HS-5 (cell line): ENCODE measurements at regions not wholly inside any gene's neighbourhood (a gene's known extent, or its start where the extent isn't known, plus 50 kb on each side); places are given as distances from the start of the nearest gene placed in this dataset.
A peak's percentile ranks its signal among the peaks of the same experiment; 100 is the strongest.

ENCODE experiments used
- DNase-seq: peaks from one replicate; pipeline ENCODE4 v3.0.0-alpha.2; 2012; ENCODE audit warnings: low read depth

GRCh38 chr9:89884356-89885083 is 279.7 kb downstream of the GADD45G start:
- no peak for DNase-seq

DNA sequence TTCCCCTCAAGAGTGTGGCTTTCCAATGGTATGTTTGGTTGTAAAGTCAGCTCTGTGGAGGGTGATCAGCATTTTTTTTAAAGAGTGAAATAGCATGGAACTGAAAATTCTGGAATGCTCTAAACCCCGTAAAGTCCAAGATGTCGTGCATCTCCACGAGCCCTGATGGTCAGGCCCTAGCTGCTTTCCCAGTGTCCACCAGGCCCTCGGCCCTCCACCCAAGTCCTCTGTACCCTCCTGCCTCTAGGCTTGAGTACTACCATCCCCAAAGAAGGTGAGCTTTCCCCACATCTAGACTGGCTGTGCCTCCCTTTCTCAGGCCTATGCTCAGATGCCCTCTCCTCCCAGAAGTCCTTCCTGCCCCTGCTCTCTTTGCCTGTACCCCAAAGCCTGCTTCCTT is 280.3 kb downstream of the GADD45G start:
- no peak for DNase-seq

DNA sequence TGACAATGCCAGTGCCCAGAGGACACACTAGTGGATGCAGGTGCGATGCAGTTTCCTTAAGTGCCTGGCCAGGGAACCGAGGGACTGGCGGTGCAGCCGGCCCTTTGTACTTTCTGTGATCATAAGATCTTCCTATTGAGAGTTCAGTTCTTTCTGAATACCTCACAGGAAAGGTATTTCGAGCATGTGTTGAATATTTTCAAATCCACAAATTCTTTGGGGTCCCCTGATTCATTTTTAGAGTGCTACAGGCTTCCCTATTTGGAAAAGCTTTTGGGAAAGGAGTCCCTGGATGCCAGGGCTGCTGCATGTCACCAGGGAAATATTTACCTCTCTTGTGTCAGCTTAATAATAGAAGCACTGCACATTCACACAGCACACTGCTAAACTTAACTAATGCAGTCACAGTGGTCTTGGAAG is 281.5 kb downstream of the GADD45G start:
- peak; percentile 13 for DNase-seq

DNA sequence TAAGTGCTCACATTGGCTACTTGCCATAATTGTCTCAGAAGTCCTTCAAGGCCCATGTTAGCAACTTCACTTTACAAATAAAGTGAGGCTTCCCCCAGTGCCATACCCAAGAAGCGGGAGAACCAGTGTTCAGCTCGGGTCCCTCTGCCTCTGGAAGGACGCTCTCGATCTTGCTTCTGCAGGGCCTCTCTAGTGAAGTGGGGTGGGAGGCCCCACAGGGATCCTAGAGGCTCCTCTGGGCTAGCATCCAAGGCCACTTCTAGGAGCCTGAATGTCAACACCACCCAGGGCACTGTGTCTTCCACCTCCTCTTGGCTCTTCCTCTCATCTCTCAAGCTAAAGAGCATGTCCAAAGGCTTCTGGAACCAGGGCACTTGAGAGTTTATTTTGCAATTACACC is 282.5 kb downstream of the GADD45G start:
- DNase-seq: no peak

- no peak for DNase-seq
Measured at GRCh38 chr9:89888233-89888632, 283.4 kb downstream of the GADD45G start.

- no peak for DNase-seq
Measured at GRCh38 chr9:89888677-89889076, 283.9 kb downstream of the GADD45G start.

- no peak for DNase-seq
Measured at GRCh38 chr9:89889865-89890264, 285.1 kb downstream of the GADD45G start.

DNA sequence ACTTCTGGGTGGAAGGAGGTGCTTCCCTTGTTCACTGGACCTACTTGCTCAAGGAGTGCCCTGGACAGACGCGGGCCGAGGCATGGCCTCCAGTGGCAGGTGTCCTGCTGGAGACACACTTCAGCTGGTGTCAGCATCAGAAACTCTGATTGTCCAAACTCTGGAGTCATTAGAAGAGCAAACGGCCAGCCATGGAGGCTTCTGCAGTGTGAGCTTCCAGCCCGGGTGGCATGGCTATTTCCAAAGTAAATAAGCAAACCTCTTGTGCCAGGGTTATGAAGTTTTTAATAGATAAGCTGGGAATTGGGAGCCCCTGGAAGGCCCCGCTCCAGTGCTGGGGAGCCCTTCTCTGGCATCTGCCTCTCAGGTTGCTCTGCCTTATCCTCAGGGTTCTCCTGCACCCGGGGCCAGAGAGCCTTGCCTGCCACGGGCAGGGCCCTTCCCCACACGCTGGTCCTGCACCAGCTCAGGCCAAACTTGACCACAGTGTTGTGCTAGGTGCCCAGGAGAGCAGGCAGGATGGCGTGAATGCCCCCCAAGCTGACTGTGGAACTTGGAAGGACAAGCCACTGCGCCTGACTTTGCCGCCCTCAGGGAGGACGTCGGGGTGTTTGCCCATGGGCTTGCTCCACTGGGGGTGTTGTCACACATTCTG is 285.6 kb downstream of the GADD45G start:
- no peak for DNase-seq

DNA sequence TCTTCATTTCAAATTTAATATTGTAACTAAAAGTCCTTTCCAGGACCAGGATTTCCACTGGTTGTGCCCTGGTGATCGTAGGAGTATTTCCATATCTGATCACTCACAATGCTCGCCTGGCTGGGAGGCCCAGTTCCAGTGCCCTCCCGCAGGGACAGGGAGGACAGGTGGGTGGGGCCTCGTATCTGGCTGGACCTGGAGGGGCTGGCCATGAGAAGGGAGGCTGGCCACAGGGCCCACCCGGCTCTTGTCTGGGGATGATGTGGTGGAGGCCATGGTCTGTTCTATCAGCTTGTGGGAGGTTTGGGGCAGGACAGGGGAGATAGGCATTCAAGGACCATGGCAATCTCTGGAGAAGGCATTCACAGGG is 286.4 kb downstream of the GADD45G start:
- no peak for DNase-seq

DNA sequence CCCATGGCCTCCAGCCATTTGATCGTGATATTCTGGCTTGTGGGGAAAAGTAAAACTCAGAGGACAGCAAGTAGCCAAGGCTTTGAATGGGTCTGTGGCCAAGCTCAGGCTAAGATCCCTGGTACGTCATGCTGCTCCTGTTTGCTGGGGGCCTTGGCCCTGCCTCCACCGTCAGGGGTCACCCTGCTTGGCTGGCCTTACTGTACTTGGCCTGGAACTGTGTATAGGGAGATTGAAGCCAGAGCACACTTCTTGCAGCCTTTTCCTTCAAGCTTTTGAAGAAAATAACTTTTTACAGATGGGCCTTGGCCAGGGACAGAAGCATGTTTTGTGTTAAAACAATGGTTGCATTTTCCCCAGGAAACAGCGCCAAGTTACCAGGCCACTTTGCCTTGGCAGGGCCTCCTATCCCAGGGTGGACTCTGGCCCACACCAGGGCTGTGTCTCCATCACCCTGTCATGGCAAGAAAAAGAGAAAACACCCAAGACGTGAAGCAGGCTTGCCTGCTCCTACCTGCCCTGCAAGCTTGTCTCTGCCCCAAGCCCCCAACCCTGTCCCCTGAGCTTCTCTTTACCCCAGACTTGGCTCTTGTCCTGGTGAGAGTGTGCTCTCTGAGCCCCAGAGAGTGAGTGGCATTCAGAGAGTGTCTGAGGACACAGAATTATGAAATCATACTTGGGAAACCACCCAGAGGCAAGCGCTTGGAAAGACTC is 286.9 kb downstream of the GADD45G start:
- no peak for DNase-seq

GRCh38 chr9:89892920-89893319 is 288.1 kb downstream of the GADD45G start:
- no peak for DNase-seq

GRCh38 chr9:89893886-89894285 is 289.1 kb downstream of the GADD45G start:
- DNase-seq: no peak

DNA sequence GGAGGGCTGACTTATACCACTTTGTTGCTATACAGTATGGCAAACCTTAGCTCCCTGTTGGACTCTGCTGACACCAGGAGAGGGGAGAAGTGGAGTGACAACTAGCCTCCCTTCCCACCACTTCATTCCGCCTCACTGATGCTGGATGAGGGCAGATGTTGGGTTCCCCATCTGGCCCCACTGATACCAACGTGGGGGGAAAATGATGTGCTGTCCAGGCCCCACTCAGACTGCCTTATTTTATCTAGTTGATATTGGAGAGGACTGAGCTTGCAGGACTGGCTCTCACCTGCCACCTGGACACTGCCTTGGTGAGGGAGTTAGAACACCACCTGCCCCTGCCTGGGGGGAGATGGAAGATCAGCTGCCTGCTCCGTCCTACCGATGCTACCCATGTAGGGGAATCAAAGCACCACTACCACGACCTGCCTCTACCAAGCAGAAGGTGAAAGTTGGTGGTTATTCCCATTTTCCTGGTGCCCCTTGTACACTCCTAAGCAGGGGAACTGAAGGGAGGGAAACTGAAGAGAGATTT is 292.1 kb downstream of the GADD45G start:
- no peak for DNase-seq

DNA sequence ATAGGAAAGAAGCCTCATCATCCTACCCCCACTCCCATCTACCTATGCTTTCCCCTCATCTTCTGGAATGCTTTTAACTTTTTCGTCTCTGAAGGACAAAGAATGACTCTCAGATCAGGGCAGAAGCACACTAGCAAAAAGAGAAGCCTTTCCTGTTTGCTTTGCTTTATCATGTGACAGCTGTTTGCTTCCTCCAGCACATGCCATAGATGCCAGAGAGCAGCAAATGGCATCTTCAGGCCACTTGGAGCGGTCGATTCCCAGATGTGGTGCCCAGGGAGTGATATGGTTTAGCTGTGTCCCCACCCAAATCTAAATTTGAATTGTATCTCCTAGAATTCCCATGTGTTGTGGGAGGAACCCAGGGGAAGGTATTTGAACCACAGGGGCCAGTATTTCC is 294.8 kb downstream of the GADD45G start:
- no peak for DNase-seq

DNA sequence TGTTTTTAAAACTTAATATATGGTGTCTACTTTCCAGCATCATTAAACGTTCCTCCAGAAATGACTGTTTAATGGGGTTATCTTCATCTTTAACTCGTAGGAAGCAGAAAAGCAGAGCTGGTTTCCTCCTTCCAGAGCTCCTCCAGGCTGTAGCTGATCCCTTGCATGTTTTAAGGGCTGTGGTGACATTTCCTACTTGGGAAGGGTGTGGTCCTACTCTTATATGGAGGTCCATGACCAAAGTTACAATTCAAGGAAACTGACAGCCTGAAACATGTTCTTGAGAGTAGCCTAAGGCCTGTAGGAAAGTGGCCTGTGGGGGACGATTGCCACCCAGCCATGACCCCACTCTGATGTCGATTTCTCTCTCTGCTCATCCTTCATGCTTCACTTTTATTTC is 297.1 kb downstream of the GADD45G start:
- DNase-seq: no peak

DNA sequence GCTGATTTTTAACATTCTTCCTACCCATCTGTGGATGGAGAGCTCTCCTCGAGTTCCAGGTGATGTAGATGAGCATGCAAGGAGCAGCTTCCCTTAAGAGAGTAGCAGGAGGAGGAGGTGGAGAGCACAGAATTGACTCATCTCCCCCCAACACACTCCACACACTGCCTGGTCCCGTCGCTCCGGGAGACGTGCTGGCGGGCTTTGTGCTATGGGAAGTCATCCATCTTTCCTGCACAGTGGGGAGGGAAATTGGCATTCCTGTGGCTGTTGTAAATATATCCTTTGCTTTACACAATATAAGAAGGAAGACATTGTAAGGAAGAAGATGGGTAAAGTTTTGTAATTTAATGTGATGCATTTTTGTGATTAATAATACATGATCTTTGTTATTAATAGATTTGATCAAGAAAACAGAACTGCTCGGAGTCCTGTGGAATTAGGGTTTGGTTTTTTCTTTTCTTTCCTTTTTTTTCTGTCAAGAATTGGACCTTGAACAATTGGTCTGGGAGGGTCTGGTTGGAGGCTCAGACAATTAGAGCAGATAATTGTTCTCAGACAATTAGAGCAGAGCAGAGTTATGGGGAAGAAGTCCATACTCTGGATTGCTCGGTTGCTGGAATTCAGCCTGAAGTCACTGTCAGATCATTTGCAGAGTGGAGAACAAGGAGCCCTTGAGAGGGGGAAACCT is 297.8 kb downstream of the GADD45G start:
- DNase-seq: no peak

DNA sequence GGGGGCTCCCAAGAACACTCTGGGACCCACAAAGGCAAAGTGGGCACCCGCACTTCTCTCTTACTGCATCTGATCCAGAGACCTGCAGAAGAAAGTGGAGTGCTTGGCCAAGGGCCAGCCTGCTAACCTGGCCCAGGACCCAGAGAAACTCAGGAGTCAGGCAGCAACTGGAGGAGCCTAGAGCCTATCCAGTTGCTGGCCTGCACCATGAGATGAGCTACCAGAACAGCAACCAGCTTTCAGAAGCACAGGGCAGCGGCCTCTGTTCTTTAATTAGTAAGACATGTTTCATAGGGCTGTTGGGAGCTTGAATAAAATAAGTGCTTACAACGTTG is 298.3 kb downstream of the GADD45G start:
- no peak for DNase-seq

- DNase-seq: no peak
Measured at GRCh38 chr9:89905606-89906338, 301.0 kb downstream of the GADD45G start.

- DNase-seq: no peak
Measured at GRCh38 chr9:89911721-89912604, 307.2 kb downstream of the GADD45G start.

DNA sequence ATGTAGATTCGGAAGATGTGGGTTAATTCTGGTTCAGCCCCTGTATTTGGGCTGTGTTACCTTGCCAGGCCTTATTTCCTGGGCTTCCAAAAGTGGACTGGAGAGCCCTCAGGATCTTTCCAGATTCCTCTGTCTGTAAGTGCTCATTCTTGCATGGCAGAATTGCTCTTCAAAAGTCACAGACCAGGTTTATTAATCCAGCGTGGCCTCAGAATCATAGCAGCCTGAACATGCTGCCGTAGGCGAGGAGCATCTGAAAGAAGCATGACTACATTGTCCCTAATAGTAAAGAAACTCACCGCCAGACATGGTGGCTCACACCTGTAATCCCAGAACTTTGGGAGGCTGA is 307.8 kb downstream of the GADD45G start:
- no peak for DNase-seq

GRCh38 chr9:89915187-89915586 is 310.4 kb downstream of the GADD45G start:
- DNase-seq: no peak
